ENCODE measurements at regions not wholly inside any gene's neighbourhood (a gene's known extent, or its start where the extent isn't known, plus 50 kb on each side); places are given as distances from the start of the nearest gene placed in this dataset.

DNA sequence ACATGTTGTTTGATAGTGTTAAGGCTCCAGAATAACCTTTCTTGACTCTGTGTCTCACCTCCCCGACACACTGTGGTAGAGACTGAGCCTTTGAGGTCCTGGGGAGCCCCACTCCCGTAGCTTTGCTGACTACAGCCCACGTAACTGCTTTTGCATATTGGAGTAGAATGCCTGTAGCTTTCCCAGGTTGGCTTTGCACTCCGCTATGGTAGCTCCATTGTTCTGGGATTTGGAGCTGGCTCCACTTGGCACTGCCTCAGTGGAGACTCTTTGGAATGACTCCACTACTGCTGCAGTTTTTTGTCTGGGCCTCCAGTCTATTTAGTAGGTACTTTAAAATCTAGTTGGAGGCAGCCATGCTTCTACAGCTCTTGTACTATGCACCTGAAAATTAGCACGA, 56.2 kb upstream of the ANXA1 start:
- no peaks in the 10 kb centered on the region for H3F3A ChIP-seq (replicated peaks; ENCODE audit: low read depth)
- Mint-ChIP-seq H3K27me3 (ENCODE audit: insufficient read depth, low read depth, poor library complexity) (no peaks in the 10 kb centered on the region), H3K4me3 (no peak overlapping the region), H3K4me1 (no peaks in the 10 kb centered on the region), H3K9me3 (no peaks in the 10 kb centered on the region), H3K27ac (no peak overlapping the region), H3K36me3 (ENCODE audit: low read depth) (no peaks in the 10 kb centered on the region)
- no peak overlapping the region for H2AFZ ChIP-seq
- H3K27me3 ChIP-seq (ENCODE audit: insufficient read depth): no peaks in the 10 kb centered on the region
- H3K27ac ChIP-seq (ENCODE audit: low read depth): no peak overlapping the region
- H4K20me1 ChIP-seq (replicated peaks; ENCODE audit: insufficient read depth): no peaks in the 10 kb centered on the region
- TF ChIP-seq JUNB (IDR thresholded peaks at IDR 0.05; ENCODE audit: unreplicated experiment) (no peak), CREB1 (CRISPR knock-in tag; IDR thresholded peaks at IDR 0.05; ENCODE audit: low read depth) (no peak), STAT1 (IDR thresholded peaks at IDR 0.05; ENCODE audit: unreplicated experiment) (no peak), EZH2phosphoT487 (IDR thresholded peaks at IDR 0.05; ENCODE audit: unreplicated experiment) (no peak), ZNF114 (CRISPR knock-in tag; IDR thresholded peaks at IDR 0.05) (no peak), NANOG (IDR thresholded peaks at IDR 0.05; ENCODE audit: borderline replicate concordance) (no peak), ZNF331 (CRISPR knock-in tag; IDR thresholded peaks at IDR 0.05; ENCODE audit: low read depth) (no peak), POLR2AphosphoS5 (IDR thresholded peaks at IDR 0.05; ENCODE audit: low read depth) (no peak), EZH2 (IDR thresholded peaks at IDR 0.05; ENCODE audit: low read depth, unreplicated experiment) (no peak)
- TF ChIP-seq, protein P1, sequence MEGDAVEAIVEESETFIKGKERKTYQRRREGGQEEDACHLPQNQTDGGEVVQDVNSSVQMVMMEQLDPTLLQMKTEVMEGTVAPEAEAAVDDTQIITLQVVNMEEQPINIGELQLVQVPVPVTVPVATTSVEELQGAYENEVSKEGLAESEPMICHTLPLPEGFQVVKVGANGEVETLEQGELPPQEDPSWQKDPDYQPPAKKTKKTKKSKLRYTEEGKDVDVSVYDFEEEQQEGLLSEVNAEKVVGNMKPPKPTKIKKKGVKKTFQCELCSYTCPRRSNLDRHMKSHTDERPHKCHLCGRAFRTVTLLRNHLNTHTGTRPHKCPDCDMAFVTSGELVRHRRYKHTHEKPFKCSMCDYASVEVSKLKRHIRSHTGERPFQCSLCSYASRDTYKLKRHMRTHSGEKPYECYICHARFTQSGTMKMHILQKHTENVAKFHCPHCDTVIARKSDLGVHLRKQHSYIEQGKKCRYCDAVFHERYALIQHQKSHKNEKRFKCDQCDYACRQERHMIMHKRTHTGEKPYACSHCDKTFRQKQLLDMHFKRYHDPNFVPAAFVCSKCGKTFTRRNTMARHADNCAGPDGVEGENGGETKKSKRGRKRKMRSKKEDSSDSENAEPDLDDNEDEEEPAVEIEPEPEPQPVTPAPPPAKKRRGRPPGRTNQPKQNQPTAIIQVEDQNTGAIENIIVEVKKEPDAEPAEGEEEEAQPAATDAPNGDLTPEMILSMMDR (conservative IDR thresholded peaks at IDR 0.05; ENCODE audit: low read depth in 2 of 2): no peak
- TF ChIP-seq, protein P2, sequence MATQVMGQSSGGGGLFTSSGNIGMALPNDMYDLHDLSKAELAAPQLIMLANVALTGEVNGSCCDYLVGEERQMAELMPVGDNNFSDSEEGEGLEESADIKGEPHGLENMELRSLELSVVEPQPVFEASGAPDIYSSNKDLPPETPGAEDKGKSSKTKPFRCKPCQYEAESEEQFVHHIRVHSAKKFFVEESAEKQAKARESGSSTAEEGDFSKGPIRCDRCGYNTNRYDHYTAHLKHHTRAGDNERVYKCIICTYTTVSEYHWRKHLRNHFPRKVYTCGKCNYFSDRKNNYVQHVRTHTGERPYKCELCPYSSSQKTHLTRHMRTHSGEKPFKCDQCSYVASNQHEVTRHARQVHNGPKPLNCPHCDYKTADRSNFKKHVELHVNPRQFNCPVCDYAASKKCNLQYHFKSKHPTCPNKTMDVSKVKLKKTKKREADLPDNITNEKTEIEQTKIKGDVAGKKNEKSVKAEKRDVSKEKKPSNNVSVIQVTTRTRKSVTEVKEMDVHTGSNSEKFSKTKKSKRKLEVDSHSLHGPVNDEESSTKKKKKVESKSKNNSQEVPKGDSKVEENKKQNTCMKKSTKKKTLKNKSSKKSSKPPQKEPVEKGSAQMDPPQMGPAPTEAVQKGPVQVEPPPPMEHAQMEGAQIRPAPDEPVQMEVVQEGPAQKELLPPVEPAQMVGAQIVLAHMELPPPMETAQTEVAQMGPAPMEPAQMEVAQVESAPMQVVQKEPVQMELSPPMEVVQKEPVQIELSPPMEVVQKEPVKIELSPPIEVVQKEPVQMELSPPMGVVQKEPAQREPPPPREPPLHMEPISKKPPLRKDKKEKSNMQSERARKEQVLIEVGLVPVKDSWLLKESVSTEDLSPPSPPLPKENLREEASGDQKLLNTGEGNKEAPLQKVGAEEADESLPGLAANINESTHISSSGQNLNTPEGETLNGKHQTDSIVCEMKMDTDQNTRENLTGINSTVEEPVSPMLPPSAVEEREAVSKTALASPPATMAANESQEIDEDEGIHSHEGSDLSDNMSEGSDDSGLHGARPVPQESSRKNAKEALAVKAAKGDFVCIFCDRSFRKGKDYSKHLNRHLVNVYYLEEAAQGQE (IDR thresholded peaks at IDR 0.05; ENCODE audit: unreplicated experiment): no peak
- TF ChIP-seq, protein P3, sequence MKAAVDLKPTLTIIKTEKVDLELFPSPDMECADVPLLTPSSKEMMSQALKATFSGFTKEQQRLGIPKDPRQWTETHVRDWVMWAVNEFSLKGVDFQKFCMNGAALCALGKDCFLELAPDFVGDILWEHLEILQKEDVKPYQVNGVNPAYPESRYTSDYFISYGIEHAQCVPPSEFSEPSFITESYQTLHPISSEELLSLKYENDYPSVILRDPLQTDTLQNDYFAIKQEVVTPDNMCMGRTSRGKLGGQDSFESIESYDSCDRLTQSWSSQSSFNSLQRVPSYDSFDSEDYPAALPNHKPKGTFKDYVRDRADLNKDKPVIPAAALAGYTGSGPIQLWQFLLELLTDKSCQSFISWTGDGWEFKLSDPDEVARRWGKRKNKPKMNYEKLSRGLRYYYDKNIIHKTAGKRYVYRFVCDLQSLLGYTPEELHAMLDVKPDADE (IDR thresholded peaks at IDR 0.05): no peak
- TF ChIP-seq, protein P4, sequence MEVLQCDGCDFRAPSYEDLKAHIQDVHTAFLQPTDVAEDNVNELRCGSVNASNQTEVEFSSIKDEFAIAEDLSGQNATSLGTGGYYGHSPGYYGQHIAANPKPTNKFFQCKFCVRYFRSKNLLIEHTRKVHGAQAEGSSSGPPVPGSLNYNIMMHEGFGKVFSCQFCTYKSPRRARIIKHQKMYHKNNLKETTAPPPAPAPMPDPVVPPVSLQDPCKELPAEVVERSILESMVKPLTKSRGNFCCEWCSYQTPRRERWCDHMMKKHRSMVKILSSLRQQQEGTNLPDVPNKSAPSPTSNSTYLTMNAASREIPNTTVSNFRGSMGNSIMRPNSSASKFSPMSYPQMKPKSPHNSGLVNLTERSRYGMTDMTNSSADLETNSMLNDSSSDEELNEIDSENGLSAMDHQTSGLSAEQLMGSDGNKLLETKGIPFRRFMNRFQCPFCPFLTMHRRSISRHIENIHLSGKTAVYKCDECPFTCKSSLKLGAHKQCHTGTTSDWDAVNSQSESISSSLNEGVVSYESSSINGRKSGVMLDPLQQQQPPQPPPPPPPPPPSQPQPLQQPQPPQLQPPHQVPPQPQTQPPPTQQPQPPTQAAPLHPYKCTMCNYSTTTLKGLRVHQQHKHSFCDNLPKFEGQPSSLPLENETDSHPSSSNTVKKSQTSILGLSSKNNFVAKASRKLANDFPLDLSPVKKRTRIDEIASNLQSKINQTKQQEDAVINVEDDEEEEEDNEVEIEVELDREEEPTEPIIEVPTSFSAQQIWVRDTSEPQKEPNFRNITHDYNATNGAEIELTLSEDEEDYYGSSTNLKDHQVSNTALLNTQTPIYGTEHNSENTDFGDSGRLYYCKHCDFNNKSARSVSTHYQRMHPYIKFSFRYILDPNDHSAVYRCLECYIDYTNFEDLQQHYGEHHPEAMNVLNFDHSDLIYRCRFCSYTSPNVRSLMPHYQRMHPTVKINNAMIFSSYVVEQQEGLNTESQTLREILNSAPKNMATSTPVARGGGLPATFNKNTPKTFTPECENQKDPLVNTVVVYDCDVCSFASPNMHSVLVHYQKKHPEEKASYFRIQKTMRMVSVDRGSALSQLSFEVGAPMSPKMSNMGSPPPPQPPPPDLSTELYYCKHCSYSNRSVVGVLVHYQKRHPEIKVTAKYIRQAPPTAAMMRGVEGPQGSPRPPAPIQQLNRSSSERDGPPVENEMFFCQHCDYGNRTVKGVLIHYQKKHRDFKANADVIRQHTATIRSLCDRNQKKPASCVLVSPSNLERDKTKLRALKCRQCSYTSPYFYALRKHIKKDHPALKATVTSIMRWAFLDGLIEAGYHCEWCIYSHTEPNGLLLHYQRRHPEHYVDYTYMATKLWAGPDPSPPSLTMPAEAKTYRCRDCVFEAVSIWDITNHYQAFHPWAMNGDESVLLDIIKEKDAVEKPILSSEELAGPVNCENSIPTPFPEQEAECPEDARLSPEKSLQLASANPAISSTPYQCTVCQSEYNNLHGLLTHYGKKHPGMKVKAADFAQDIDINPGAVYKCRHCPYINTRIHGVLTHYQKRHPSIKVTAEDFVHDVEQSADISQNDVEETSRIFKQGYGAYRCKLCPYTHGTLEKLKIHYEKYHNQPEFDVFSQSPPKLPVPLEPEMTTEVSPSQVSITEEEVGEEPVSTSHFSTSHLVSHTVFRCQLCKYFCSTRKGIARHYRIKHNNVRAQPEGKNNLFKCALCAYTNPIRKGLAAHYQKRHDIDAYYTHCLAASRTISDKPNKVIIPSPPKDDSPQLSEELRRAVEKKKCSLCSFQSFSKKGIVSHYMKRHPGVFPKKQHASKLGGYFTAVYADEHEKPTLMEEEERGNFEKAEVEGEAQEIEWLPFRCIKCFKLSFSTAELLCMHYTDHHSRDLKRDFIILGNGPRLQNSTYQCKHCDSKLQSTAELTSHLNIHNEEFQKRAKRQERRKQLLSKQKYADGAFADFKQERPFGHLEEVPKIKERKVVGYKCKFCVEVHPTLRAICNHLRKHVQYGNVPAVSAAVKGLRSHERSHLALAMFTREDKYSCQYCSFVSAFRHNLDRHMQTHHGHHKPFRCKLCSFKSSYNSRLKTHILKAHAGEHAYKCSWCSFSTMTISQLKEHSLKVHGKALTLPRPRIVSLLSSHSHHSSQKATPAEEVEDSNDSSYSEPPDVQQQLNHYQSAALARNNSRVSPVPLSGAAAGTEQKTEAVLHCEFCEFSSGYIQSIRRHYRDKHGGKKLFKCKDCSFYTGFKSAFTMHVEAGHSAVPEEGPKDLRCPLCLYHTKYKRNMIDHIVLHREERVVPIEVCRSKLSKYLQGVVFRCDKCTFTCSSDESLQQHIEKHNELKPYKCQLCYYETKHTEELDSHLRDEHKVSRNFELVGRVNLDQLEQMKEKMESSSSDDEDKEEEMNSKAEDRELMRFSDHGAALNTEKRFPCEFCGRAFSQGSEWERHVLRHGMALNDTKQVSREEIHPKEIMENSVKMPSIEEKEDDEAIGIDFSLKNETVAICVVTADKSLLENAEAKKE (CRISPR knock-in tag; IDR thresholded peaks at IDR 0.05): no peak
- H3K9me2 ChIP-seq (ENCODE audit: insufficient read depth): no peaks in the 10 kb centered on the region
- H3K4me1 ChIP-seq (ENCODE audit: insufficient read depth): no peaks in the 10 kb centered on the region
- ATAC-seq (no peak), DNase-seq (ENCODE audit: low spot score) (no peak)
- no peak overlapping the region for H3K4me3 ChIP-seq
- H3K36me3 ChIP-seq (ENCODE audit: insufficient read depth): no peaks in the 10 kb centered on the region
- no peak overlapping the region for H3K4me2 ChIP-seq
- no peaks in the 10 kb centered on the region for H3K79me2 ChIP-seq (replicated peaks; ENCODE audit: insufficient read depth)
